HG03139 (cell line): ENCODE measurements at regions not wholly inside any gene's neighbourhood (a gene's known extent, or its start where the extent isn't known, plus 50 kb on each side); places are given as distances from the start of the nearest gene placed in this dataset.

Experiments
- ATAC-seq: cut with Tn5 transposase; IDR thresholded peaks from one replicate; pipeline ENCODE4 v1.9.1; 2021; ENCODE audit not compliant: unreplicated experiment

- no peak for ATAC-seq
Observed at GRCh38 chr4:27181693-27182092, 321.1 kb downstream of the STIM2 start.

- no peak for ATAC-seq
Observed at GRCh38 chr4:27182211-27182610, 321.6 kb downstream of the STIM2 start.

GRCh38 chr4:27184508-27185155 is 324.0 kb downstream of the STIM2 start:
- no peak for ATAC-seq

- ATAC-seq = no peak
Observed at GRCh38 chr4:27186710-27187109, 326.1 kb downstream of the STIM2 start.

- no peak for ATAC-seq
Observed at GRCh38 chr4:27187786-27188185, 327.1 kb downstream of the STIM2 start.

- no peak for ATAC-seq
Observed at GRCh38 chr4:27189683-27190082, 329.0 kb downstream of the STIM2 start.

GRCh38 chr4:27191592-27191991 is 331.0 kb downstream of the STIM2 start:
- ATAC-seq = no peak

- ATAC-seq = no peak
Observed at GRCh38 chr4:27194599-27195176, 334.0 kb downstream of the STIM2 start.

- no peak for ATAC-seq
Observed at GRCh38 chr4:27198246-27198645, 337.6 kb downstream of the STIM2 start.

GRCh38 chr4:27198971-27199370 is 338.3 kb downstream of the STIM2 start:
- ATAC-seq = no peak

- no peak for ATAC-seq
Observed at GRCh38 chr4:27206009-27206408, 345.4 kb downstream of the STIM2 start.

GRCh38 chr4:27210956-27211355 is 350.3 kb downstream of the STIM2 start:
- ATAC-seq = no peak

- no peak for ATAC-seq
Observed at GRCh38 chr4:27214010-27214409, 353.4 kb downstream of the STIM2 start.

- no peak for ATAC-seq
Observed at GRCh38 chr4:27215220-27215826, 354.7 kb downstream of the STIM2 start.

GRCh38 chr4:27217261-27217769 is 356.7 kb downstream of the STIM2 start:
- ATAC-seq = no peak

- ATAC-seq = no peak
Observed at GRCh38 chr4:27218013-27218412, 357.4 kb downstream of the STIM2 start.

- ATAC-seq = no peak
Observed at GRCh38 chr4:27223326-27223725, 362.7 kb downstream of the STIM2 start.

GRCh38 chr4:27233531-27233930 is 372.9 kb downstream of the STIM2 start:
- ATAC-seq = no peak

GRCh38 chr4:27234306-27234899 is 373.8 kb downstream of the STIM2 start:
- no peak for ATAC-seq

- no peak for ATAC-seq
Observed at GRCh38 chr4:27239641-27240040, 379.0 kb downstream of the STIM2 start.

- ATAC-seq = no peak
Observed at GRCh38 chr4:27242217-27242616, 381.6 kb downstream of the STIM2 start.

- ATAC-seq = no peak
Observed at GRCh38 chr4:27245216-27245615, 384.6 kb downstream of the STIM2 start.
